ENCODE measurements at regions not wholly inside any gene's neighbourhood (a gene's known extent, or its start where the extent isn't known, plus 50 kb on each side); places are given as distances from the start of the nearest gene placed in this dataset.

- DNase-seq (ENCODE audit: low read depth), result no peak
- Mint-ChIP-seq H3K27me3 (ENCODE audit: low read depth, unreplicated experiment) (no peaks in the 10 kb centered on the region), H3K9me3 (ENCODE audit: unreplicated experiment) (no peaks in the 10 kb centered on the region), H3K4me1 (ENCODE audit: low read depth, unreplicated experiment) (peaks cover 3% of the 10 kb centered on the region), H3K36me3 (ENCODE audit: low read depth, unreplicated experiment) (peaks cover 2% of the 10 kb centered on the region), H3K27ac (ENCODE audit: unreplicated experiment) (no peak overlapping the region), H3K4me3 (ENCODE audit: unreplicated experiment) (no peak overlapping the region)
- no peak overlapping the region for H2AFZ ChIP-seq (ENCODE audit: low read depth, low read length)
- H3K4me1 ChIP-seq (ENCODE audit: insufficient read depth, low read length), result no peaks in the 10 kb centered on the region
- no peak for TF ChIP-seq CTCF (IDR thresholded peaks at IDR 0.05; ENCODE audit: insufficient read depth, low read depth, low read length)
- no peak for TF ChIP-seq EZH2 (IDR thresholded peaks at IDR 0.05; ENCODE audit: insufficient read depth, low read length)
- no peak overlapping the region for H3K9ac ChIP-seq (ENCODE audit: low read length)
- H3K4me2 ChIP-seq (ENCODE audit: low read length), result no peak overlapping the region
- H3K27me3 ChIP-seq (ENCODE audit: insufficient read depth, low read length), result no peaks in the 10 kb centered on the region
- no peak overlapping the region for H3K27ac ChIP-seq (ENCODE audit: low read depth, low read length)
- no peaks in the 10 kb centered on the region for H3K36me3 ChIP-seq (ENCODE audit: insufficient read depth, low read length)
- H4K20me1 ChIP-seq (ENCODE audit: insufficient read depth, low read length), result no peaks in the 10 kb centered on the region
- H3K9me3 ChIP-seq (ENCODE audit: insufficient read depth, low read depth, low read length), result no peaks in the 10 kb centered on the region
- H3K4me3 ChIP-seq (ENCODE audit: insufficient read depth, low read depth, low read length), result no peak overlapping the region
- no peak for FAIRE-seq
- no peaks in the 10 kb centered on the region for H3K79me2 ChIP-seq (ENCODE audit: insufficient read depth, low read length)
Observed at GRCh38 chr2:220318508-220318907, 691.1 kb downstream of the SLC4A3 start.

- no peaks in the 10 kb centered on the region for H3K9me3 Mint-ChIP-seq (ENCODE audit: unreplicated experiment)
- H2AFZ ChIP-seq (ENCODE audit: low read depth, low read length), result no peak overlapping the region
- no peak for DNase-seq (ENCODE audit: low read depth)
- no peak overlapping the region for H3K9ac ChIP-seq (ENCODE audit: low read length)
- H4K20me1 ChIP-seq (ENCODE audit: insufficient read depth, low read length), result no peaks in the 10 kb centered on the region
- H3K27ac Mint-ChIP-seq (ENCODE audit: unreplicated experiment), result no peak overlapping the region
- H3K4me3 ChIP-seq (ENCODE audit: insufficient read depth, low read depth, low read length), result no peak overlapping the region
- peaks cover 2% of the 10 kb centered on the region for H3K36me3 Mint-ChIP-seq (ENCODE audit: low read depth, unreplicated experiment)
- H3K4me2 ChIP-seq (ENCODE audit: low read length), result no peak overlapping the region
- H3K9me3 ChIP-seq (ENCODE audit: insufficient read depth, low read depth, low read length), result no peaks in the 10 kb centered on the region
- H3K27me3 ChIP-seq (ENCODE audit: insufficient read depth, low read length), result no peaks in the 10 kb centered on the region
- H3K36me3 ChIP-seq (ENCODE audit: insufficient read depth, low read length), result no peaks in the 10 kb centered on the region
- H3K4me1 ChIP-seq (ENCODE audit: insufficient read depth, low read length), result no peaks in the 10 kb centered on the region
- H3K27me3 Mint-ChIP-seq (ENCODE audit: low read depth, unreplicated experiment), result no peaks in the 10 kb centered on the region
- H3K79me2 ChIP-seq (ENCODE audit: insufficient read depth, low read length), result no peaks in the 10 kb centered on the region
- no peak for FAIRE-seq
- TF ChIP-seq CTCF (IDR thresholded peaks at IDR 0.05; ENCODE audit: insufficient read depth, low read depth, low read length) (no peak), EZH2 (IDR thresholded peaks at IDR 0.05; ENCODE audit: insufficient read depth, low read length) (no peak)
- no peak overlapping the region for H3K27ac ChIP-seq (ENCODE audit: low read depth, low read length)
- no peak overlapping the region for H3K4me3 Mint-ChIP-seq (ENCODE audit: unreplicated experiment)
- peaks cover 2% of the 10 kb centered on the region for H3K4me1 Mint-ChIP-seq (ENCODE audit: low read depth, unreplicated experiment)
Observed at GRCh38 chr2:220320326-220320725, 692.9 kb downstream of the SLC4A3 start.

- no peak overlapping the region for H2AFZ ChIP-seq (ENCODE audit: low read depth, low read length)
- no peak overlapping the region for H3K4me3 ChIP-seq (ENCODE audit: insufficient read depth, low read depth, low read length)
- Mint-ChIP-seq H3K27me3 (ENCODE audit: low read depth, unreplicated experiment) (no peaks in the 10 kb centered on the region), H3K4me1 (ENCODE audit: low read depth, unreplicated experiment) (no peaks in the 10 kb centered on the region), H3K9me3 (ENCODE audit: unreplicated experiment) (peaks cover 10% of the 10 kb centered on the region), H3K36me3 (ENCODE audit: low read depth, unreplicated experiment) (no peaks in the 10 kb centered on the region), H3K27ac (ENCODE audit: unreplicated experiment) (no peak overlapping the region), H3K4me3 (ENCODE audit: unreplicated experiment) (no peak overlapping the region)
- no peak overlapping the region for H3K4me2 ChIP-seq (ENCODE audit: low read length)
- no peak overlapping the region for H3K27ac ChIP-seq (ENCODE audit: low read depth, low read length)
- no peaks in the 10 kb centered on the region for H3K27me3 ChIP-seq (ENCODE audit: insufficient read depth, low read length)
- no peaks in the 10 kb centered on the region for H3K79me2 ChIP-seq (ENCODE audit: insufficient read depth, low read length)
- no peaks in the 10 kb centered on the region for H3K4me1 ChIP-seq (ENCODE audit: insufficient read depth, low read length)
- no peaks in the 10 kb centered on the region for H4K20me1 ChIP-seq (ENCODE audit: insufficient read depth, low read length)
- TF ChIP-seq CTCF (IDR thresholded peaks at IDR 0.05; ENCODE audit: insufficient read depth, low read depth, low read length) (no peak), EZH2 (IDR thresholded peaks at IDR 0.05; ENCODE audit: insufficient read depth, low read length) (no peak)
- H3K9ac ChIP-seq (ENCODE audit: low read length), result no peak overlapping the region
- no peak for DNase-seq (ENCODE audit: low read depth)
- no peaks in the 10 kb centered on the region for H3K36me3 ChIP-seq (ENCODE audit: insufficient read depth, low read length)
- no peak for FAIRE-seq
- no peaks in the 10 kb centered on the region for H3K9me3 ChIP-seq (ENCODE audit: insufficient read depth, low read depth, low read length)
Observed at GRCh38 chr2:220332886-220333285, 705.5 kb downstream of the SLC4A3 start.
